H1 (cell line): ENCODE measurements at regions not wholly inside any gene's neighbourhood (a gene's known extent, or its start where the extent isn't known, plus 50 kb on each side); places are given as distances from the start of the nearest gene placed in this dataset.

Source experiments
- CTCF ChIA-PET: fragments of 300-600 bp; sonication (Branson Sonifier 250); formaldehyde crosslinking; loops from one replicate; lab custom pipeline; 2021; ENCODE audit not compliant: partially characterized antibody; lab: Charles Lee
- POLR2A ChIA-PET: fragments of 300-600 bp; sonication (Branson Sonifier 250); formaldehyde crosslinking; loops from one replicate; lab custom pipeline; 2021; ENCODE audit warnings: inconsistent platforms; ENCODE audit not compliant: partially characterized antibody; lab: Charles Lee
- DNase-seq, 2 experiments: peaks; one replicate each; pipeline versions ENCODE4 v3.0.0 to v3.0.0-alpha.2; 2010 to 2022; ENCODE audit warnings: low spot score in 2 of 2, low read depth in 1 of 2, mixed read lengths in 1 of 2
- FAIRE-seq: peaks from 2 replicates; lab custom pipeline; 2011; peaks lifted over from hg19 to GRCh38; lab: Jason Lieb, UNC
- H2AFZ ChIP-seq: 2 replicates; pipeline ENCODE4 v1.8.1; 2012; ENCODE audit warnings: low read length, inconsistent platforms
- H2AK5ac ChIP-seq: 2 replicates; pipeline ENCODE4 v1.6.1; 2013; ENCODE audit warnings: low read depth, low read length
- H2BK120ac ChIP-seq: replicated peaks from 2 replicates; pipeline ENCODE3; 2013; ENCODE audit warnings: low read depth, low read length, inconsistent platforms
- H2BK12ac ChIP-seq: 2 replicates; pipeline ENCODE4 v1.6.1; 2013; ENCODE audit warnings: low read depth, low read length
- H2BK15ac ChIP-seq: 2 replicates; pipeline ENCODE4 v1.6.1; 2013; ENCODE audit warnings: low read length
- H2BK20ac ChIP-seq: 2 replicates; pipeline ENCODE4 v1.6.1; 2013; ENCODE audit warnings: low read length
- H2BK5ac ChIP-seq: 2 replicates; pipeline ENCODE4 v1.6.1; 2013; ENCODE audit warnings: low read depth, low read length
- H3K14ac ChIP-seq: 2 replicates; pipeline ENCODE4 v1.6.1; 2013; ENCODE audit warnings: inconsistent platforms; ENCODE audit not compliant: insufficient read length
- H3K18ac ChIP-seq: 2 replicates; pipeline ENCODE4 v1.6.1; 2013; ENCODE audit warnings: low read length; ENCODE audit errors: extremely low read depth
- H3K23ac ChIP-seq: 2 replicates; pipeline ENCODE4 v1.6.1; 2013; ENCODE audit warnings: inconsistent platforms; ENCODE audit not compliant: insufficient read length
- H3K23me2 ChIP-seq: 2 replicates; pipeline ENCODE4 v1.6.1; 2013; ENCODE audit warnings: low read depth, low read length
- H3K27ac ChIP-seq: 2 replicates; pipeline ENCODE4 v1.6.1; 2011; ENCODE audit warnings: low read depth, low read length, inconsistent platforms
- H3K27me3 ChIP-seq, 4 experiments: replicated peaks in 1 of 4; 1 replicate in 1 of 4; 2 replicates in 3 of 4; pipeline versions ENCODE4 v1.6.1 to v1.8.1; 2011 to 2013; ENCODE audit warnings: low read length in 3 of 4, mild to moderate bottlenecking in 3 of 4, inconsistent platforms in 2 of 4, mixed read lengths in 2 of 4, moderate library complexity in 1 of 4; ENCODE audit not compliant: control insufficient read depth in 3 of 4, insufficient read depth in 3 of 4; ENCODE audit errors: extremely low read depth in 1 of 4
- H3K36me3 ChIP-seq, 4 experiments: 2 replicates each; pipeline versions ENCODE4 v1.6.1 to v1.8.1; 2011 to 2013; ENCODE audit warnings: mild to moderate bottlenecking in 4 of 4, low read length in 3 of 4, moderate library complexity in 2 of 4, control low read depth in 1 of 4, inconsistent platforms in 1 of 4; ENCODE audit not compliant: insufficient read depth in 4 of 4, control insufficient read depth in 2 of 4
- H3K4ac ChIP-seq: replicated peaks from 2 replicates; pipeline ENCODE3; 2013; ENCODE audit warnings: low read length, low read depth, mixed read lengths, inconsistent platforms; ENCODE audit not compliant: insufficient read length
- H3K4me1 ChIP-seq, 4 experiments: replicated peaks in 1 of 4; 1 replicate in 1 of 4; 2 replicates in 3 of 4; pipeline versions ENCODE4 v1.6.1 to v1.8.1; 2011 to 2013; ENCODE audit warnings: low read length in 3 of 4, inconsistent platforms in 2 of 4, mixed read lengths in 1 of 4; ENCODE audit not compliant: insufficient read depth in 4 of 4, control insufficient read depth in 3 of 4
- H3K4me2 ChIP-seq, 2 experiments: 2 replicates each; pipeline versions ENCODE4 v1.6.1 to v1.8.1; 2011 to 2013; ENCODE audit warnings: low read depth in 2 of 2, low read length in 2 of 2, control low read depth in 1 of 2, inconsistent platforms in 1 of 2, mild to moderate bottlenecking in 1 of 2; ENCODE audit not compliant: insufficient read depth in 1 of 2
- H3K4me3 ChIP-seq, 4 experiments: fragments of 200-600, 300-600 bp in 1 of 4; sonication (generic), shearing (Covaris generic), sonication (Bioruptor Twin) in 1 of 4; 2 replicates each; pipeline versions ENCODE4 v1.5.1 to v1.8.1; 2011 to 2016; ENCODE audit warnings: low read length in 4 of 4, low read depth in 3 of 4, control low read depth in 2 of 4, inconsistent platforms in 2 of 4, mild to moderate bottlenecking in 2 of 4, mixed read lengths in 1 of 4, moderate library complexity in 1 of 4; ENCODE audit not compliant: insufficient read depth in 2 of 4; ENCODE audit errors: extremely low read depth in 1 of 4
- H3K56ac ChIP-seq: replicated peaks from 2 replicates; pipeline ENCODE3; 2013; ENCODE audit warnings: low read depth, mild to moderate bottlenecking, mixed read lengths, low read length, inconsistent platforms; ENCODE audit not compliant: insufficient read length
- H3K79me1 ChIP-seq: 2 replicates; pipeline ENCODE4 v1.6.1; 2013; ENCODE audit warnings: low read depth, low read length, control low read depth
- H3K79me2 ChIP-seq, 2 experiments: 2 replicates each; pipeline versions ENCODE4 v1.6.1 to v1.8.1; 2012 to 2013; ENCODE audit warnings: low read length in 2 of 2, mild to moderate bottlenecking in 2 of 2, inconsistent platforms in 1 of 2; ENCODE audit not compliant: insufficient read depth in 2 of 2, control insufficient read depth in 1 of 2
- H3K9ac ChIP-seq, 4 experiments: replicated peaks in 1 of 4; 1 replicate in 1 of 4; 2 replicates in 3 of 4; pipeline versions ENCODE4 v1.6.1 to v1.8.1; 2011 to 2013; ENCODE audit warnings: low read depth in 3 of 4, low read length in 3 of 4, control low read depth in 2 of 4, mild to moderate bottlenecking in 2 of 4, moderate library complexity in 2 of 4, inconsistent platforms in 1 of 4; ENCODE audit errors: extremely low read depth in 1 of 4
- H3K9me3 ChIP-seq, 2 experiments: 2 replicates each; pipeline versions ENCODE4 v1.6.1 to v1.8.1; 2012 to 2013; ENCODE audit warnings: mild to moderate bottlenecking in 2 of 2, moderate library complexity in 2 of 2, control low read depth in 1 of 2, inconsistent platforms in 1 of 2, low read depth in 1 of 2, low read length in 1 of 2, mixed read lengths in 1 of 2; ENCODE audit not compliant: insufficient read depth in 2 of 2
- H4K20me1 ChIP-seq, 2 experiments: replicated peaks in 1 of 2; 2 replicates each; pipeline versions ENCODE3 to v1.8.1; 2011 to 2013; ENCODE audit warnings: inconsistent platforms in 2 of 2, low read length in 2 of 2, mild to moderate bottlenecking in 1 of 2; ENCODE audit not compliant: insufficient read depth in 2 of 2, control insufficient read depth in 1 of 2
- H4K5ac ChIP-seq: 2 replicates; pipeline ENCODE4 v1.6.1; 2013; ENCODE audit warnings: low read length, low read depth, mixed read lengths, inconsistent platforms; ENCODE audit not compliant: insufficient read length
- H4K8ac ChIP-seq: 2 replicates; pipeline ENCODE4 v1.8.0; 2013; ENCODE audit warnings: mild to moderate bottlenecking, moderate library complexity, low read length, inconsistent platforms; ENCODE audit not compliant: insufficient read depth; ENCODE audit errors: extremely low read depth
- H4K91ac ChIP-seq: replicated peaks from 2 replicates; pipeline ENCODE3; 2013; ENCODE audit warnings: low read length, mixed read lengths, inconsistent platforms; ENCODE audit not compliant: insufficient read length
- CHD7 ChIP-seq: fragments of 300-600 bp; sonication (generic); IDR thresholded peaks from 2 replicates; pipeline ENCODE4 v1.7.1; 2012; ENCODE audit warnings: low read length, moderate library complexity, mild to moderate bottlenecking, inconsistent platforms; ENCODE audit not compliant: insufficient replicate concordance
- PHF8 ChIP-seq: fragments of 200-600 bp; sonication (generic); conservative IDR thresholded peaks from 2 replicates; pipeline ENCODE4 v1.7.1; 2012; ENCODE audit warnings: low read depth, mild to moderate bottlenecking, inconsistent platforms, low read length, moderate library complexity

DNA sequence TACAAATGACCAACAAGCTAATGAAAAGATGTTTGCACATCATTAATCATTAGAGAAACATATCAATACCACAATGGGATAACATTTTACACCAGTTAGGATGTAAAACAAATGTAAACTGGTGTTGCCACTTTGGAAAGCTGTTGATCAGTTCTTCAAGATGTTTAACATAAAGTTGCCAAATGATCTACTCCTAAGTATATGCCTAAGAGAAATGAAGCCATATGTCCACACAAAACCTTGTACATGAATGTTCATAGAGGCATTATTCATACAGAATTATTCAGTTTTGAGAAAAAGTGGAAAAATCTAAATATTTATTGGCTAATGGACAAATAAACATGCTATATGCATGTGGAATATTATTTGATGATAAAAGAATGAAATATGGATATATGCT, 136.9 kb upstream of the KITLG start:
- H3K4me3 ChIP-seq: no peak overlapping the region
- no peak overlapping the region for H2AK5ac ChIP-seq
- no peaks in the 10 kb centered on the region for H3K23me2 ChIP-seq
- no peak overlapping the region for H2BK12ac ChIP-seq
- no peak overlapping the region for H2BK20ac ChIP-seq
- no peak overlapping the region for H3K23ac ChIP-seq
- H3K4ac ChIP-seq: no peak overlapping the region
- H4K5ac ChIP-seq: no peak overlapping the region
- H3K27me3 ChIP-seq: no peaks in the 10 kb centered on the region
- CTCF ChIA-PET: interaction anchor here (0.6 kb wide), 1 partner anchor 557 kb away, joined by 3 read pairs; no protein-coding TSS in a partner anchor
- no peaks in the 10 kb centered on the region for H3K79me2 ChIP-seq
- no peaks in the 10 kb centered on the region for H3K4me1 ChIP-seq
- no peak overlapping the region for H4K91ac ChIP-seq
- no peak for DNase-seq
- H3K27ac ChIP-seq: no peak overlapping the region
- POLR2A ChIA-PET: no interaction called here
- H3K9ac ChIP-seq: no peak overlapping the region
- H2BK15ac ChIP-seq: no peak overlapping the region
- H2BK5ac ChIP-seq: no peak overlapping the region
- no peaks in the 10 kb centered on the region for H3K79me1 ChIP-seq
- H3K18ac ChIP-seq: no peak overlapping the region
- H2BK120ac ChIP-seq: no peak overlapping the region
- H3K56ac ChIP-seq: no peak overlapping the region
- no peak overlapping the region for H2AFZ ChIP-seq
- H4K20me1 ChIP-seq: no peaks in the 10 kb centered on the region
- no peak for FAIRE-seq
- no peaks in the 10 kb centered on the region; a peak in 1 of 4 replicates for H3K9me3 ChIP-seq
- no peaks in the 10 kb centered on the region for H3K36me3 ChIP-seq
- H3K14ac ChIP-seq: no peak overlapping the region
- no peak overlapping the region for H3K4me2 ChIP-seq
- no peak overlapping the region for H4K8ac ChIP-seq
- no peak for TF ChIP-seq PHF8
- no peak for TF ChIP-seq CHD7
